ENCODE measurements at regions not wholly inside any gene's neighbourhood (a gene's known extent, or its start where the extent isn't known, plus 50 kb on each side); places are given as distances from the start of the nearest gene placed in this dataset.

DNA sequence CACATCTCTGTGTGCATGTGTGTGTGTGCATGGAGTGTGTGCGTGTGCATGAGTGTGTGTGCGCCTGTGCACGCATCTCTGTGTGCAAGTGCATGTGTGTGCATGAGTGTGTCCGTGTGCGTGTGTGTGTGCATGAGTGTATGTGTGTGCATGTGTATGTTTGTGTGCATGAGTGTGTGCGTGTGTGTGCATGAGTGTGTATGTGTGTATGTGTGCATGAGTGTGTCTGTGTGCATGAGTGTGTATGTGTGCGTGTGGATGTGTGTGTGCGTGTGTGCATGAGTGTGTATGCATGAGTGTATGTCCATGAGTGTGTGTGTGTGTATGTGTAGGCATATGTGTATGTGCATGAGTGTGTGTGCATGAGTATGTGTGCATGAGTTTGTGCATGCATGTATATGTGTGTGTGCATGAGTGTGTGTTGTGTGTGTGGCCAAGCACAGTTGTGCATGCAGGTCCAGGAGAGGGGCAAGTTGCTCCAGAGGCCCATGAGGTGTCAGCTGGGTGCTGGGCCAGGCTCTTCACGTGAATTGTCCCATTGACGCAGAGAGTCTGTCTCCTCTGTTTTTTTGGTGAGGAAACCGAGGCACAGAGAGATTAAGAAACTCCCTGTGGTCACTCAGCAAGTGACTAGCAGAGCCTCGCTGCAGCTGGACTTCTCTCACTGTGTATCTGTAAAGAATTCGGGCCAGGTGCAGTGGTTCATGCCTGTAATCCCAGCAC, 75.5 kb downstream of the ASB1 start:
- peak in 1 of 2 experiments; percentile 6 for DNase-seq (ENCODE audit: low spot score in 2 of 2, unreplicated experiment in 2 of 2)
- peaks cover 2% of the 10 kb centered on the region for H3K4me1 Mint-ChIP-seq
- H3K4me3 Mint-ChIP-seq = no peak overlapping the region

GRCh38 chr2:238502956-238503791, 76.4 kb downstream of the ASB1 start:
- Mint-ChIP-seq H3K27ac (no peak overlapping the region), H3K4me3 (no peak overlapping the region), H3K4me1 (peaks cover 2% of the 10 kb centered on the region), H3K9me3 (peaks cover 3% of the 10 kb centered on the region), H3K27me3 (ENCODE audit: low read depth) (no peaks in the 10 kb centered on the region), H3K36me3 (no peaks in the 10 kb centered on the region)
- peak in 1 of 2 experiments; percentile 30 for DNase-seq (ENCODE audit: low spot score in 2 of 2, unreplicated experiment in 2 of 2)
- TF ChIP-seq, protein P1, sequence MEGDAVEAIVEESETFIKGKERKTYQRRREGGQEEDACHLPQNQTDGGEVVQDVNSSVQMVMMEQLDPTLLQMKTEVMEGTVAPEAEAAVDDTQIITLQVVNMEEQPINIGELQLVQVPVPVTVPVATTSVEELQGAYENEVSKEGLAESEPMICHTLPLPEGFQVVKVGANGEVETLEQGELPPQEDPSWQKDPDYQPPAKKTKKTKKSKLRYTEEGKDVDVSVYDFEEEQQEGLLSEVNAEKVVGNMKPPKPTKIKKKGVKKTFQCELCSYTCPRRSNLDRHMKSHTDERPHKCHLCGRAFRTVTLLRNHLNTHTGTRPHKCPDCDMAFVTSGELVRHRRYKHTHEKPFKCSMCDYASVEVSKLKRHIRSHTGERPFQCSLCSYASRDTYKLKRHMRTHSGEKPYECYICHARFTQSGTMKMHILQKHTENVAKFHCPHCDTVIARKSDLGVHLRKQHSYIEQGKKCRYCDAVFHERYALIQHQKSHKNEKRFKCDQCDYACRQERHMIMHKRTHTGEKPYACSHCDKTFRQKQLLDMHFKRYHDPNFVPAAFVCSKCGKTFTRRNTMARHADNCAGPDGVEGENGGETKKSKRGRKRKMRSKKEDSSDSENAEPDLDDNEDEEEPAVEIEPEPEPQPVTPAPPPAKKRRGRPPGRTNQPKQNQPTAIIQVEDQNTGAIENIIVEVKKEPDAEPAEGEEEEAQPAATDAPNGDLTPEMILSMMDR (IDR thresholded peaks at IDR 0.05; ENCODE audit: unreplicated experiment) = no peak

More for the DNA sequence above, 75.5 kb downstream of the ASB1 start:
- Mint-ChIP-seq H3K27me3 (ENCODE audit: low read depth) (no peaks in the 10 kb centered on the region), H3K9me3 (peaks cover 3% of the 10 kb centered on the region), H3K27ac (no peak overlapping the region), H3K36me3 (no peaks in the 10 kb centered on the region)
- TF ChIP-seq, protein P1 (IDR thresholded peaks at IDR 0.05; ENCODE audit: unreplicated experiment) = no peak

- peaks cover 3% of the 10 kb centered on the region for H3K9me3 Mint-ChIP-seq
- H3K36me3 Mint-ChIP-seq = no peaks in the 10 kb centered on the region
- H3K4me3 Mint-ChIP-seq = no peak overlapping the region
- TF ChIP-seq, protein P1 (IDR thresholded peaks at IDR 0.05; ENCODE audit: unreplicated experiment) = no peak
- H3K27ac Mint-ChIP-seq = no peak overlapping the region
- no peak for DNase-seq (ENCODE audit: low spot score in 2 of 2, unreplicated experiment in 2 of 2)
- H3K4me1 Mint-ChIP-seq = peaks cover 7% of the 10 kb centered on the region
- no peaks in the 10 kb centered on the region for H3K27me3 Mint-ChIP-seq (ENCODE audit: low read depth)
These were observed 77.6 kb downstream of the ASB1 start for GRCh38 chr2:238504181-238504931.

- Mint-ChIP-seq H3K4me3 (no peak overlapping the region), H3K27me3 (ENCODE audit: low read depth) (no peaks in the 10 kb centered on the region), H3K4me1 (peaks cover 10% of the 10 kb centered on the region), H3K27ac (no peak overlapping the region), H3K36me3 (no peaks in the 10 kb centered on the region), H3K9me3 (peaks cover 3% of the 10 kb centered on the region)
- TF ChIP-seq, protein P1 (IDR thresholded peaks at IDR 0.05; ENCODE audit: unreplicated experiment) = no peak
- DNase-seq (ENCODE audit: low spot score in 2 of 2, unreplicated experiment in 2 of 2) = no peak
These were observed 78.6 kb downstream of the ASB1 start for GRCh38 chr2:238505119-238505891.

DNA sequence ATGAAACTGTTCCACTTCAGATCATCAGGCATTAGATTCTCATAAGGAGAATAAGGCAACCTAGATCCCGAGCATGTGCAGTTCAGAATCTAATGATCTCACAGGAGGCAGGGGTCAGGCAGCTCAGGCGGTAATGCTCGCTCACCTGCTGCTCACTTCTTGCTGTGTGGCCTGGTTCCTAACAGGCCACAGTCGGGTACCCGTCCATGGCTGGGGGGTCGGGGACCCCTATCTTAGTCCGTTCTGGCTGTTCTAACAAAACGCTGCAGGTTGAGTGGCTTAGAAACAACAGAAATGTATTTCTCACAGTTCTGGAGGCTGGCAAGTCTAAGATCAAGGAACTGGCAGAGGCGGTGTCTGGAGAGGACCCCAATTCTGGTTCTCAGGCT, 79.2 kb downstream of the ASB1 start:
- H3K4me1 Mint-ChIP-seq = peaks cover 10% of the 10 kb centered on the region

More for the DNA sequence above, 79.2 kb downstream of the ASB1 start:
- DNase-seq (ENCODE audit: low spot score in 2 of 2, unreplicated experiment in 2 of 2) = no peak
- H3K4me3 Mint-ChIP-seq = no peak overlapping the region
- no peak overlapping the region for H3K27ac Mint-ChIP-seq
- H3K27me3 Mint-ChIP-seq (ENCODE audit: low read depth) = no peaks in the 10 kb centered on the region
- H3K9me3 Mint-ChIP-seq = peaks cover 3% of the 10 kb centered on the region
- TF ChIP-seq, protein P1 (IDR thresholded peaks at IDR 0.05; ENCODE audit: unreplicated experiment) = no peak
- no peaks in the 10 kb centered on the region for H3K36me3 Mint-ChIP-seq
